ENCODE measurements at regions not wholly inside any gene's neighbourhood (a gene's known extent, or its start where the extent isn't known, plus 50 kb on each side); places are given as distances from the start of the nearest gene placed in this dataset.

DNA sequence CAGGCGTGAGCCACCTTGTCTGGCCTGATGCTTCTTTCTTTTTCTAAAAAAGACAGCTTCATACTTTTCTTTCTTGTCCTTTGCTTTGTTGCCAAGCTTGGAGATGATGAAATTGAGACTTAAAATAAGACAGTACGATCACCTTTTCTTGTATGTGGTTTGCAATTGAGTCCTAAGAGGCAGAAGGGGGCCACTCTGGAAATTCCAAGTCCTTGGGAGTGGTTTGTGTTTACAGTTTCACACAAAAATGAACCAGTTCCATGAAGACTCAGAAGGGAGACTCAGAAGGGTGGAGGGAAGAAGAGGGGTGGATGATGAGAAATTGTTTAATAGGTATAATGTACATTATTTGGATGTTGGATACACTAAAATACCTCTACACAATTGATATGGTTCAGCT is 70.7 kb upstream of the TNS3 start:
- 90 to 95% methylated on average over 2 of the region's 2 CpGs for WGBS, 2 donors
- intact Hi-C loops (cut with DNase I; ENCODE audit: low total_unique reads): no loop called here
- no peak overlapping the region for H3K4me3 ChIP-seq (ENCODE audit: low read depth, poor library complexity, severe bottlenecking)
- DNase-seq (ENCODE audit: low spot score in 2 of 2): no peak
- TF ChIP-seq POLR2A (IDR thresholded peaks at IDR 0.05) (no peak), CTCF (IDR thresholded peaks at IDR 0.05) (no peak)

- 75 to 87% methylated on average over 11 of the region's 11 CpGs for WGBS, 2 donors
- TF ChIP-seq CTCF (IDR thresholded peaks at IDR 0.05): no peak
- no peak for TF ChIP-seq POLR2A (IDR thresholded peaks at IDR 0.05)
- DNase-seq (ENCODE audit: low spot score in 2 of 2): no peak
- intact Hi-C loops (cut with DNase I; ENCODE audit: low total_unique reads): no loop called here
- no peak overlapping the region for H3K4me3 ChIP-seq (ENCODE audit: low read depth, poor library complexity, severe bottlenecking)
These were observed 69.7 kb upstream of the TNS3 start for GRCh38 chr7:47651355-47652317.

DNA sequence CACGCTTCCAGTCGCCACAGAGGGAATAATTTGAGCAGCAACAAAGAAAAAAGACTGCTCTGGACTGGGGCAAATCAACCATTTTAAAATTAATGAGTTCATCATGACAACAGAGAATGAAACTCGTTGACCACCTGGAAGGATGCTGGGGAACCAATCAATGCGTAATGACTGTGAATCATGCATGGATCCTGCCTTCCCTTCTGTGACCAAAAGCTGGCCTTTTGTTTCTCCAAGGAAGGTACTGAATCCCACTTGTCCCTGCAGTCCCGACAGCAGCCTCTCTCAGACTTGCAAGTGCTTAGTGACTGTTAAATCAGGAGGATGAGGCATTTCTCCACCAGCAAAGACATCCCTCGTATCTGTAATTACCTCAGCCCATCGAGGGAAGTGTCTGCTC is 68.0 kb upstream of the TNS3 start:
- intact Hi-C loops (cut with DNase I; ENCODE audit: low total_unique reads): no loop called here
- no peak for DNase-seq (ENCODE audit: low spot score in 2 of 2)
- 92 to 95% methylated on average over 7 of the region's 7 CpGs for WGBS, 2 donors
- H3K4me3 ChIP-seq (ENCODE audit: low read depth, poor library complexity, severe bottlenecking): no peak overlapping the region
- TF ChIP-seq POLR2A (IDR thresholded peaks at IDR 0.05): no peak
- TF ChIP-seq CTCF (IDR thresholded peaks at IDR 0.05): no peak

DNA sequence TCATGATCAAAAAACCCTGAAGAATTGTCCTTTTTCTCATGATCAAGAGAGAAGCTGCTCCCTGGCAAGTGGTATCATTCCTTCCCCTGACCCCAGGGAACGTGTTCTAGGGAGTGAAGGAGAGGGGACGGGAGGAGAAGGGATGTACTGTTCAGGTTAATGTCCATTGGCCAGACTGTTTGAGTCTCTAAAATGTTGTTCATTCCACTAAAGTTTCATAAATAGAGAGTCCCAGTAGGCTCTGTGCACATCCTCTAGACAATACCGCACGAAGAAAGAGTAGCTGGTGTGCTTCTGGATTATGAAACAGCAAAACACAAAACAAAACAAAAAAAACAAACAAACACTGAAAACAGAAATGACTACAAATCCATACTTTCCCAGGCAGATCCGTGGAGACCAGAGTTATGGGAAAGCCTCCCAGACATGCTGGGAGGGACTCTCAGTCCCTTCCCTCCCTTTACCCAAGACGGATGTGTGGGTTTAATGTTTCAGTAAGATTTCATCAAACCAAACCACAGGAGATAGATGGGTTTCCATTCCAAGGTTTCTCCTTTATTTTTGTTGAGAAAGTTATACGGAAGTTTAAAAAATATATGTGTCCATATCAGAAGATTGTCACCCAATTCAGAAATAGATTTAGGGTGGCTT is 66.5 kb upstream of the TNS3 start:
- TF ChIP-seq POLR2A (IDR thresholded peaks at IDR 0.05): no peak
- no peak for TF ChIP-seq CTCF (IDR thresholded peaks at IDR 0.05)
- intact Hi-C loops (cut with DNase I; ENCODE audit: low total_unique reads): no loop called here
- no peak for DNase-seq (ENCODE audit: low spot score in 2 of 2)
- H3K4me3 ChIP-seq (ENCODE audit: low read depth, poor library complexity, severe bottlenecking): no peak overlapping the region
- WGBS, 2 donors: 75 to 77% methylated on average over 7 of the region's 7 CpGs

DNA sequence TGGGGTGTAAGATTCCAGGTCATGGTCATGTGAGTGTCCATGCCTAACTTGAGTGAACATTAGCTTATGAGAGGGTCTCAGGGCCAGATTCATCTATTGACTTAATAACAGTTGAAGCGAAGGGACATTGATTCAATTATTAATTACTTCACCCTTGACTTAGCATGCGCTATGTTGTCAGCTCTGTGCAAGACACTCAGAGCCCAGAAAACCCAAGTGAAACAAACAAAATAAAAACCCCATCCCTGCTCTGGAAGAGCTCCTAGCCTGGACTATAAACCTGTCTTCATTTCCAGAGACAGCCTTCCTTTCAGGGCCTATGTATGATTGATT is 66.0 kb upstream of the TNS3 start:
- TF ChIP-seq CTCF (IDR thresholded peaks at IDR 0.05) (no peak), POLR2A (IDR thresholded peaks at IDR 0.05) (no peak)
- 95 to 96% methylated on average over 2 of the region's 2 CpGs for WGBS, 2 donors
- no peak overlapping the region for H3K4me3 ChIP-seq (ENCODE audit: low read depth, poor library complexity, severe bottlenecking)
- intact Hi-C loops (cut with DNase I; ENCODE audit: low total_unique reads): no loop called here
- DNase-seq (ENCODE audit: low spot score in 2 of 2): no peak

Data from lower leg skin (tissue), 4 donors.